Heart right ventricle (tissue), 16 donors: ENCODE measurements at regions not wholly inside any gene's neighbourhood (a gene's known extent, or its start where the extent isn't known, plus 50 kb on each side); places are given as distances from the start of the nearest gene placed in this dataset.
"Not testable (repeated sequence)": the region's sequence is repeated elsewhere in the genome, so short reads cannot be mapped to it uniquely, and the experiment has no call there.

ENCODE experiments used
- ATAC-seq, 8 donors: fragments of 200-7000 bp; cut with Tn5 transposase; one replicate each; pipeline ENCODE4 v1.9.1; 2020; ENCODE audit warnings: mild to moderate bottlenecking in 8 of 8, moderate library complexity in 8 of 8, moderate number of reproducible peaks in 1 of 8
- DNase-seq, 2 donors: peaks; one replicate each; pipeline ENCODE4 v3.0.0-alpha.2; 2020
- H3K27ac ChIP-seq, 10 donors: fragments of 200-600 bp; sonication (generic) in 2 of 10; one replicate each; pipeline versions ENCODE4 v1.5.0 to v1.8.0; 2020 to 2022; ENCODE audit warnings: mild to moderate bottlenecking in 3 of 10
- H3K27me3 ChIP-seq, 7 donors: fragments of 200-600 bp; one replicate each; pipeline ENCODE4 v1.8.0; 2021 to 2022; ENCODE audit warnings: mild to moderate bottlenecking in 2 of 7
- H3K36me3 ChIP-seq, 9 donors: fragments of 200-600 bp; sonication (generic) in 1 of 9; one replicate each; pipeline versions ENCODE4 v1.5.0 to v1.8.0; 2020 to 2022; ENCODE audit warnings: mild to moderate bottlenecking in 2 of 9
- H3K4me1 ChIP-seq, 9 donors: fragments of 200-600 bp; sonication (generic) in 1 of 9; one replicate each; pipeline versions ENCODE4 v1.5.0 to v1.8.0; 2020 to 2022; ENCODE audit warnings: mild to moderate bottlenecking in 4 of 9
- H3K4me3 ChIP-seq, 10 donors: fragments of 200-600 bp; sonication (generic) in 2 of 10; one replicate each; pipeline versions ENCODE4 v1.5.0 to v1.8.0; 2020 to 2022; ENCODE audit warnings: mild to moderate bottlenecking in 7 of 10, moderate library complexity in 2 of 10
- H3K9me3 ChIP-seq, 11 donors: fragments of 200-600 bp in 10 of 11; sonication (generic) in 2 of 11; one replicate each; pipeline versions ENCODE4 v1.5.0 to v1.8.0; 2013 to 2022; ENCODE audit warnings: mild to moderate bottlenecking in 2 of 11, control low read depth in 1 of 11, moderate library complexity in 1 of 11
- CTCF ChIP-seq, 9 donors: fragments of 200-600 bp; sonication (generic) in 2 of 9; IDR thresholded peaks; one replicate each; pipeline versions ENCODE4 v1.5.0 to v1.8.0; 2021 to 2022; ENCODE audit warnings: antibody characterized with exemption in 9 of 9, mild to moderate bottlenecking in 5 of 9, moderate library complexity in 1 of 9
- WGBS, 2 donors: extraction: QIAGEN DNeasy Blood & Tissue Kit; methylation state at CpG; one replicate each; pipeline ENCODE4 v1.1.7; 2013; ENCODE audit warnings: inconsistent platforms in 1 of 2; 5-methylcytosine and 5-hydroxymethylcytosine counted together
- intact Hi-C, 10 donors: fragments of 100-400 bp; cut with DNase I; formaldehyde crosslinking; loops; one replicate each; pipeline versions ENCODE4 v1.11.1 to v1.14.2; 2022
- donor health status: Arrhythmogenic right ventricular cardiomyopathy.
- donor health status: ischemic (EF 13 %, LVEDD 7.1; RV severe dilation, severe dysfunction).
- donor health status: healthy with polysubstance abuse.
- donor health status: DM: no; HTN: yes; CAD: no.
- donor health status: DM: no; HTN: no; CAD: no.
- donor health status: ischemic (EF 25% LVEDD 6.9; RV normal size, moderate dysfunction).
- donor health status: ischemic (EF 25% LVEDD 5.7; RV mildly dilated, moderate dysfunction).
- donor health status: healthy.
- donor health status: DM: yes; HTN: yes; CAD: no.
- donor health status: Ischemic cardiomyopathy.
- donor health status: ischemic (EF 35%, LVEDD 5.7; RV mildly dilated, moderate dysfunction).
- donor health status: nonischemic (EF 11% LVEDD 7.7; RV severe dilation, severe dysfunction).
- donor health status: DM: yes; HTN: yes; CAD: no.
- donor health status: PGD.
- donor health status: ischemic (EF 29% LVEDD 5.4; RV normal size, mild dysfunction).
- donor health status: nonischemic (EF 23%, LVEDD 6.1; RV moderate dilation, normal function).

GRCh38 chr7:6999067-6999666 lies 173.1 kb upstream of the CCZ1B start:
- 54 to 66% methylated on average over 5 of the region's 5 CpGs for WGBS, 2 donors
- H3K4me1 ChIP-seq, intact Hi-C loops, H3K27ac ChIP-seq, DNase-seq, H3K4me3 ChIP-seq, H3K27me3 ChIP-seq, H3K36me3 ChIP-seq, ATAC-seq: not testable (repeated sequence)
- H3K9me3 ChIP-seq = peaks cover 0 to 17% (median 0%) of the 10 kb centered on the region in 11 donors

GRCh38 chr7:7002418-7003062 lies 176.5 kb upstream of the CCZ1B start:
- no peak overlapping the region for H3K27ac ChIP-seq
- H3K36me3 ChIP-seq = no peaks in the 10 kb centered on the region
- peaks cover 0 to 17% (median 0%) of the 10 kb centered on the region in 11 donors for H3K9me3 ChIP-seq
- no peaks in the 10 kb centered on the region for H3K27me3 ChIP-seq
- ATAC-seq (no peak), DNase-seq (no peak)
- no peak overlapping the region for H3K4me3 ChIP-seq
- H3K4me1 ChIP-seq = no peaks in the 10 kb centered on the region
- 50 to 81% methylated on average over 2 of the region's 2 CpGs for WGBS, 2 donors
- intact Hi-C loops = no loop called here
- TF ChIP-seq CTCF (IDR thresholded peaks at IDR 0.05) = no peak

- intact Hi-C loops = no loop called here
- no peaks in the 10 kb centered on the region for H3K36me3 ChIP-seq
- no peaks in the 10 kb centered on the region for H3K27me3 ChIP-seq
- 55 to 57% methylated on average over 4 of the region's 4 CpGs for WGBS, 2 donors
- H3K9me3 ChIP-seq = peaks cover 0 to 3% (median 0%) of the 10 kb centered on the region in 11 donors
- H3K27ac ChIP-seq = no peak overlapping the region
- no peak overlapping the region for H3K4me3 ChIP-seq
- no peak for TF ChIP-seq CTCF (IDR thresholded peaks at IDR 0.05)
- DNase-seq = no peak
- no peaks in the 10 kb centered on the region for H3K4me1 ChIP-seq
- ATAC-seq = no peak
Observed at GRCh38 chr7:7005303-7005702, 177.0 kb upstream of the C1GALT1 start.

- H3K36me3 ChIP-seq, H3K4me1 ChIP-seq, ATAC-seq, H3K27me3 ChIP-seq, intact Hi-C loops, H3K9me3 ChIP-seq, DNase-seq, H3K27ac ChIP-seq, H3K4me3 ChIP-seq: not testable (repeated sequence)
- 93 to 100% methylated on average over 2 of the region's 2 CpGs for WGBS, 2 donors
Observed at GRCh38 chr7:7005949-7006348, 176.4 kb upstream of the C1GALT1 start.

- H3K4me1 ChIP-seq, H3K27ac ChIP-seq, DNase-seq, intact Hi-C loops, ATAC-seq, H3K9me3 ChIP-seq, H3K27me3 ChIP-seq, H3K36me3 ChIP-seq, H3K4me3 ChIP-seq: not testable (repeated sequence)
- WGBS, 2 donors = 78 to 84% methylated on average over 8 of the region's 8 CpGs
Observed at GRCh38 chr7:7011241-7011640, 171.1 kb upstream of the C1GALT1 start.

GRCh38 chr7:7011751-7012150 lies 170.6 kb upstream of the C1GALT1 start:
- ATAC-seq, H3K36me3 ChIP-seq, H3K4me3 ChIP-seq, DNase-seq, intact Hi-C loops, H3K27ac ChIP-seq, H3K9me3 ChIP-seq, H3K4me1 ChIP-seq, H3K27me3 ChIP-seq: not testable (repeated sequence)
- 84 to 87% methylated on average over 7 of the region's 7 CpGs for WGBS, 2 donors
